HG03135 (cell line): ENCODE measurements at regions not wholly inside any gene's neighbourhood (a gene's known extent, or its start where the extent isn't known, plus 50 kb on each side); places are given as distances from the start of the nearest gene placed in this dataset.
"Not testable (repeated sequence)": the region's sequence is repeated elsewhere in the genome, so short reads cannot be mapped to it uniquely, and the experiment has no call there.

Experiments
- ATAC-seq: cut with Tn5 transposase; IDR thresholded peaks from one replicate; pipeline ENCODE4 v1.9.1; 2021; ENCODE audit warnings: mild to moderate bottlenecking, moderate library complexity; ENCODE audit not compliant: unreplicated experiment

DNA sequence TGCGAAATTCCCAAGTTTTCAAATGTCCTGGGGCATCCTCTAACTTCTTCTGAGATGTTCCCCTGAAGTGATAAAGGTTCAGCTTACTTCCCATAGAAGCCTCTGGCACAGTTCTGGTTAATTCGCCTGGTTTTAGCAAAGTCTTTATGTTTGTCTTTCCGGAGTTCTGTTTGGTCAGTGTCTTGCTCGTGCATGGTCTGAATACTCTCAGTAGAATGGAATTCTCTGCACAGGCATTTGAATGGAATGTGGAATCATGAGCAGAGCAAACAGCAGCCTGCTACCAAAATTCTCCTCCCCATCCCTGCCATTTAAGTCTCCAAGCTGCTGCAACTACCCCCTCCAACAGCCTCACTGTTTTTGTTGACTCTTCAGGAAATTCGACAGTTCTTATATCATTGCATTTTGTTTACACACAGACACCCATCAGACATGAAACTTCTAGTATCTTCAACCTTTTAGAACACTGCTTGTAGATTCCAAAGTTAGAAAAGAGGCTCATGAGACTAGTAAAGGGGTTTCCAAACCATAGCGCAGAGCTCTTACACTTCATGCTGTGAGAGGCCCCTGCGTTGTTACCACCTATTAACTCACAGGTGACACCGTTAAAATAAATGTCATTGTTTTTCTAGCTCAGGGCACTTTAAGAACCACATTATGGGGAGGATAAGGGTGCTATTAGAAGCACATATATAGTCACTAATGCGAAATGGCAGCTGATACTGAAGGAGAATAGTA is 129.7 kb downstream of the PLCE1 start:
- ATAC-seq, result no peak

DNA sequence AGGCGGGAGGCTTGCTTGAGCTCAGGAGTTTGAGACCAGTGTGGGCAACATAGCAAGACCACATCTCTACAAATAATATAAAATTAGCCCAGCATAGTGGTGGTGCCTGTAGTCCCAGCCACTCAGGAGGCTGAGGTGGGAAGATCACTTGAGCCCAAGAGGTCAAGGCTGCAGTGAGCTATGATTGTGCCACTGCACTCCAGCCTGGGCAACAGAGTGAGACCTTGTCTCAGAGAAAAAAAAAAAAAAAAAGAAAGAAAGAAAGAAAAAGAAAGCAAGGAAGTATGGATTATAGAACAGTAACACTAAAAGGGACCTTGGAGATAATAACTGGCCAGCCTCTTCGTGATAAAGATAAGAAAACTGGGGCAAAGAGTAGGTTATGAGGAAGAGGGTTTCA is 130.4 kb downstream of the PLCE1 start:
- ATAC-seq, result not testable (repeated sequence)

DNA sequence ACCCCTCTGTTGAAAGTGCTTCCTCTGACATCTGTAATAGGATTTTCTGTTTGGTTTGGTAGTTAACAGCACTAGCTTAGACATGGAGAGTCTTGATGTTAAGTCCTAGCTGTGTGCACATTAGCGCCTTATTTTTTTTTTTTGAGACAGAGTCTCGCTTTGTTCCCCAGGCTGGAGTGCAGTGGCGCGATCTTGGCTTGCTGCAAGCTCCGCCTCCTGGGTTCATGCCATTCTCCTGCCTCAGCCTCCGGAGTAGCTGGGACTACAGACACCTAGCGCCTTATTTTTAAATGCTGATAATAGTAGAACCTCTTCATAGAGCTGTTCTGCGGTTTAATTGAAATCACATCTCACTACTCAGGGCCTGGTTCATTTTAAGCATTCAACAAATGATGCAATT is 131.5 kb downstream of the PLCE1 start:
- ATAC-seq, result not testable (repeated sequence)

DNA sequence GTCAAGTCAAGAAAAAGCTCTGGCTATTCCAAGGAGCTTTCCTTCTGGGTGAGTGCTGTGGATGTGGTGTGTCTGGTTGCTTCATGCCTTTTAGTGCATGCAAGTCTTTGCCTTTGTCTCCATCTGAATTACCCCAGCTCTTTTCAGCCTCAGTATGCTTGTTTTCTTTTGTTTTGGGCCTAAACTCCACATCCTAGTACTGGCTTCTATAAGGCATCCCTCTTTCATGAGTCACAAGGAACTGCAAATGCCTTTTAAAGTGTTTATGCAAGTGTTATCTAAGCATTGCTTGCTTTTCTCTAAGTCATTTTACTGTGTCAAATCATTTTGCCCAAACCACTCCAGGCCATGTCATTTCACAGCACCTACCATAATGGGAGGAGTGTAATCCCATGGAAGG is 132.1 kb downstream of the PLCE1 start:
- ATAC-seq, result no peak

DNA sequence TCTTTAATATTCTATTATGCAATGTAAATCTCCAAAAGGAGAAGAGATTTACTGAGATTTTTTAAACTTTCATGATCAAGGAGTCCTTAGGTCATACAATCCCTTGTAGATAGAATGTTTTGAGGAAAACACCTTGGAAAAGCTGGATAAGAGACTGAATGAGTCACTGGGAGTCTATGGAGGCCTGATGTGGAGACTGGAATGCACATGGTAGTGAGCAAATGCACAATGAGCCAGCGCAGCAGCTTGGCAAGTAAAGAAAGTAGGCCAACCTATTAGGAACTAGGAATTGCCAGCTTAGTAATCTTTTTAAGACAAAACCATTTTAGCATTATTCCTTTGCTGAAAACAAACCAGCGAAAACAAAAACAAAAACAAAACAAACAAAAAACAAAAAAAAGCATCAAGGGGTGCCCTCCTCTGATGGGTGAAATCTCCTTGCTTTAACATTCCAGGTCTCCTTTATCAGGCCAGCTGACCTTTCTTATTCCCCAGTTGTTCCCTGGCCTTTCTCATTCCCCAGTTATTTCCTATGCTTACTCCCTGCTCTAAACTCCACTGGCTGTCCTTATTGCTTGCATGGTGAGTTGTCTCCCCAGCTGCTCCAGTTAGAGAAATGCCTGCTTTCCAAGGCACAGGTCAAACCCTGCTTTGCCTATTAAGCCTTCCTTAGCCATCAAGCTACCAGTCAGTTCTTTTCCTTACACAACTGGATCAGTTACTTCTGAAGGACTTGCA is 135.8 kb downstream of the PLCE1 start:
- no peak for ATAC-seq

DNA sequence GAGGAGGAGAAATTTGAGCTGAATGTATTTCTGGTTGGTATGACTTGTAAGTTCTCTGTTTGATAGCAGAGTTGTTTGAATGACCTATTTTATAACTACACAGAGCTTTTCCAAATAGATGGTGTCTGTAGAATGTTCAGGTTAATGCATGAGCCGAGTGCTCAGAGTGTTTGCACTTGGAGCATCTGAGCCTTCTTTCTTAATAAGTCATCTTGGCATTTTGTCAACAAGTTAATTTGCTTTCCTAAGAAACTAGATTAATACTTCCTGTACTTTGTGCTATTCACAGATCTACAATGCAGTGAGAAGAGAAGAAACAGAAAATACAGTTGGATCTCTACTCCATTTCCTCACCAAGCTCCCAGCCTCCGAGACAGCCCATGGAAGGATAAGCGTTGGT is 138.2 kb downstream of the PLCE1 start:
- no peak for ATAC-seq

DNA sequence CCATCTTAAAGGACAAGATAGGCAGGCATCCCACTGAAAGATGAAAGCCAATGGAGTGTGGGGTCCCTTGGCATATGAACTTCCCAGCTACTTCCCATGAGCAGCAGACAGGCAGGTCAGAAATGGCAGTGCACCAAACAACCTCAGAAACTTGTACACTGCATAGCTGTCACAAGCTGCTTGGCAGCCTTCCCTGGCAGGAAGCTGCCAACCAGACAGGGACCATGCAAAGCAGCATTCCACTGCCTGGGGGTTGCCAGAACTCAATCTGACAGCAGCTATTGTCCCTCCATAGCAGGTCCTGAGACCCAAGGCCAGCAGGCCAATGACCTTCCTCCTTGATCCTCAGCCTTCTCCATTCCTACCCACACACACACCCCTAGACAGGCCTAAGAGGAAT is 139.5 kb downstream of the PLCE1 start:
- ATAC-seq, result no peak

DNA sequence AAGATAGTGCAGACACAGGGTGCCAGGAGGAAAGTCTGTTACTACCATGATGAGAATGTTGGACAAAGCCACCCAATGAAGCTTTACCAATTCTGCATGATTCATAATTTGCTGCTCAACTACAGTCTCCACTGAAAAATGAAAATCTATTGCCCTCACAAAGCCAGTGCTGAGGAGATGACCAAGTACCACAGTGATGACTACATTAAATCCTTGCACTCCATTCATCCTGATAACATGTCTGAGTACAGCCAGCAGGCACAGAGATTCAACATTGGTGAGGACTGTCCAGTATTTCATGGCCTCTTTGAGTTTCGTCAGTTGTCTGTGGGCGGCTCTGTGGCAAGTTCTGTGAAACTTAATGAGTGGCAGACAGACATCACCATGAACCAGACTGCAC is 144.0 kb downstream of the PLCE1 start:
- ATAC-seq, result no peak

DNA sequence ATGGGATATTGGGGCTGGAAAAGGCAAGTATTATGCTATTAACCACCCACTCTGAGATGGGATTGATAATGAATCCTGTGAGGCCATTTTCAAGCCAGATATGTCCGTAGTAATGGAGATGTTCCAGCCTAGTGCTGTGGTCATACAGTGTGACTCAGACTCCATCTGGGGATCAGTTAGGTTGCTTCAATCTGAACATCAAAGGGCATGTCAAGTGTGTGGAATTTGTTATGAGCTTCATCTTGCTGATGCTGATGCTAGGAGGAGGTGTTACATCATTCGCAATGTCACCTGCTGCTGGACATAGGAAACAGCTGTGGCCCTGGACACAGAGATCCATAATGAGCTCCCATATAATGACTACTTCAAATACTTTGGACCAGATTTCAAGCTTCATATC is 144.7 kb downstream of the PLCE1 start:
- ATAC-seq, result no peak

DNA sequence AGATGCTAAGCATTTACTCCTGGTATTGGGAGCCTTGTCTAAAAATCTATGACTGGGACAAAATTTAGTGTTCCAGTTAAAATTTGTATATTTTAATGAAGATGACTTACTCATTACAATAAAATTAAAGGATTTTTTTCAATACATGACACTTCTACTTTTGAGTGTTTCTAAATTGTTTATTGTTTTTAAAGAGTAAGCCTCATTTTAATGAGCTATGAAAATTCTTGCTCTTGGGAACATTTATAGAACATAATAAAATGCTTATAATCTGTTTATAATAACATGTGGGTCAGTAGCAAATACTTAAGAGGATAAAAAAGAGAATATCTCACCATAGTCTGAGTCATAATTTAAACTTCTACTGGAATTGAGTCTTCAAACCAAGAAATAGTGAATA is 149.5 kb downstream of the PLCE1 start:
- no peak for ATAC-seq

DNA sequence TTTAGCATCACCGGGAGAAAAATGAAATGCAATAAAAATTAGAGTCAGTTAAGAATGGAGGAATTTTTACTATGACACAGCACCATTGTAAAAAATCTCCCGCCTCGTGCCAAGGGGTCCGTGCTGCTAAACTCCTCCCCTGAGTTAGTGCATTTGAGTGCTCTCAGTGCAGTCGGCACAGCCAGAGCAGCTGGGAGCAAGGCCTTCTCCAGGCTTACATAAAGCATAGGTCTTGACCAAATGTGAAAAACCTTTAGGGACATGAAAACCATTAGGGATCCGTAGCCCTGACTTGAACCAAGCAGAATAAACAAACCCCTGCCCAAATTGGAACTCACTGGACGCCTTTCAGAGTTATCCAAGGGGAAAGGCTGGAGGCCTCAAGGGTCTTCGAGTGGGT is 152.6 kb downstream of the PLCE1 start:
- ATAC-seq, result no peak

DNA sequence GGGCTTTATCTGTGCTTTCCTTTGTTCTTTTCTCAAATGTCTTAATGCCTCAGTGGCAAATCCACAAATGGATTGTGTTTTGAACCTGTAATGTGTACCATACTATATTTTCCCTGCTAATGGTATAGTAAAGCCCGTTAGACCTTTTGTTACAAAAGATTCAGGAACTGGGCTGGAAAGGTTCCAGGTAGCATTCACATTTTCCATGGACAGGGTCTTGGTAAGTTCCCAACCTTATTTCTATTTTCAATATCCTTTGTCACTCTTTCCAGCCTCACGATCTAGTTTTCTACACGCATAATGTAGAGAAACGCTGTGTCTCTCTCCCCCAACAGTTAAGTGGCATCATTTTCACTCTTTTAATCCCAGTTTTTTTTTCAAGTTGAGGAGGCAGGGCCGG is 153.0 kb downstream of the PLCE1 start:
- ATAC-seq, result no peak

DNA sequence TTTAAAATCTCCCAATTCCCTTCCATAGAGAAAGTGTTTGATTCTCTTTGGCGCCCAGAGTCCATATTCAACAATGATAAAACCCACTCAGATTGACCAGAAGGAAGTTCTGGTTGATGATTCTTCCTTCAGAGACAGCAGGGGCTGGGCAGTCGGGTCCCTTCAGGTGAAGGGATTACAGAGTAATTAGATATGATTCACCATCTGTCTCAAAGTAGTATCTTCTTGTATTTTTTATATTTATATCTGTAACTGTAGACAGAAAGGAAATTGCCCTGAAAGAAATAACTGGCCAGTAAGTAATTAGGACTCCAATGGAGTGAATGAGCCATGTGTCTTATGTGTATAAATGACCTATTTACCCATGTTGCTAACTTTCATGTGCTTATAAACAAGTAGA is 156.0 kb downstream of the PLCE1 start:
- ATAC-seq, result no peak

DNA sequence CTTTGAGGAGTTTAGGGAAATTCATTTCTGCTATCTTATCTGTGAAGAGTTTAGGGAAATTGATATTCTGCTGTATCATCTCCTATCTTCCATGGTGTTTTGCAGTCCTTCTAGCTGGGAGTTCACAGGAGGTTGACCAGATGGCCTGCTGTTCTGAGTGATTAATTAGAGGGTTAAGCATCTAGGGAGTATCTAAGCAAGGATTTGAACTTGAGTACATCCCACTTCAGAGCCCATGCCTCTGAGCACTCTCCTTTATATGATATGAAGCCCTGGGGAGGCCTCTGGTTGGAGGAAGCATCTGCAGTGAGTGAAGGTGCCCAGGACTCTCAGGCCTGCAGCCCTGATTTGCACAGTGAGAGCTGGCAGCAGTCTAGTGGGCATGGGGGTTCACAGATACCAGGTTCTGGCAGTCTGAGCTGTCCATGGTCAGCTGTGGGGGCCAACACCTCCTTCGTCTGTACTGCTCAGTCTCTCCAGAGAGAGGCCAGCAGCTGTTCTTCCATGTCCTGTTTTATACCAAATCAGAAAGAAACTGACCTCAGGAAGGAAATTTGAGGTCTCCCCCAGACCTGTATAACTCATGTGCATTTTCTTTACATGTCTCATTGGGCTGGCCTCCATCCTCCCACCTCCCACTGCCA is 156.9 kb downstream of the PLCE1 start:
- ATAC-seq, result no peak

DNA sequence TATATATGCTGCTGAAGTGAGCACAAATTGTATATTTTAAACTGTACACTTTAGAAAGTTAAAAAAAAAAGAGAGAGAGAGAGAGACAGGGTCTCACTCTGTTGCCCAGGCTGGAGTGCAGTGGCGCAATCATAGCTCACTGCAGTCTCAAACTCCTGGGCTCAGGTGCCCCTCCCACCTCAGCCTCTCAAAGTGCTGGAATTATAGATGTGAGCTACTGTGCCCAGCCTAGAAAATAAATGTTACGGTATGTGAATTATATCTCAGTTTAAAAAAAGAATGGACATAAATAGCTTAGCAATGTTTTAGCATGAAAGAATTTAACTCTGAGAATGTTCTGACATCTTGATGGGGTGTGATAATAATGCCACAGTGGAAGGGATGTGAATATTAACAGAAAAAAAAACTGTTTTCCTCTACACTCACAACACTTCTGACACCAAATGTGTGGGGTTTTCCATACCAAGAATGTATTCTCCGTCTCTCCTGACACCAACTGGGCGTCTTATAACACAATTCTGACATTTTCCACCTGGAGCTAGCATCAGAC is 162.1 kb downstream of the PLCE1 start:
- ATAC-seq, result no peak

DNA sequence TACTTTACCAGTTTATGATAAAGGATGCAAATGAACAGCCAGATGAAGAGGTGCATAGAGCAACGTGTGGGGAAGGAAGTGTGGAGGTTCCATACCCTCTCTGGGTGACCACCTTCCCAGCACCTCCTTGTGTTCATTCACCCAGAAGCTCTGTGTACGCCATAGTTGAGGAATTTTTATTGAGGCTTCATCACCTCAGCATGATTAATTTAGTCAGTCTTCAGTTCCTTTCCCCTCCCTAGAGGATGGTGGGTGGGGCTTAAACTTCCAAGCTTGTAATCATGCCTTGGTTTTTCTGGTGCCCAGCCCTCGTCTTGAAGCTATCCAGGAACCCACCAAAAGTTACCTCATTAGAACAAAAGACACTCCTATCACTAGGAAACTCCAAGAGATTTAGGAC is 162.7 kb downstream of the PLCE1 start:
- ATAC-seq, result no peak

DNA sequence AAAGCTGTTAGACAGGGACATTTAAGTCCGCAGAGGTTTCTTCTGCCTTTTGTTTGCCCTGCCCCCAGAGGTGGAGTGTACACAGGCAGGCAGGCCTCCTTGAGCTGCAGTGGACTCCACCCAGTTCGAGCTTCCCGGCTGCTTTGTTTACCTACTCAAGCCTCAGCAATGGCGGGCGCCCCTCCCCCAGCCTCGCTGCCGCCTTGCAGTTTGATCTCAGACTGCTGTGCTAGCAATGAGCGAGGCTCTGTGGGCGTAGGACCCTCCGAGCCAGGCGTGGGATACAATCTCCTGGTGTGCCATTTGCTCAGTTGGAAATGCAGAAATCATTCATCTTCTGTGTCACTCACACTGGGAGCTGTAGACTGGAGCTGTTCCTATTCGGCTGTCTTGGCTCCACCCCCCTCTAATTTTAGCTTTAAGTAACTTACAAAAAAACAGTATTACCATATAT is 171.5 kb downstream of the PLCE1 start:
- ATAC-seq, result not testable (repeated sequence)

DNA sequence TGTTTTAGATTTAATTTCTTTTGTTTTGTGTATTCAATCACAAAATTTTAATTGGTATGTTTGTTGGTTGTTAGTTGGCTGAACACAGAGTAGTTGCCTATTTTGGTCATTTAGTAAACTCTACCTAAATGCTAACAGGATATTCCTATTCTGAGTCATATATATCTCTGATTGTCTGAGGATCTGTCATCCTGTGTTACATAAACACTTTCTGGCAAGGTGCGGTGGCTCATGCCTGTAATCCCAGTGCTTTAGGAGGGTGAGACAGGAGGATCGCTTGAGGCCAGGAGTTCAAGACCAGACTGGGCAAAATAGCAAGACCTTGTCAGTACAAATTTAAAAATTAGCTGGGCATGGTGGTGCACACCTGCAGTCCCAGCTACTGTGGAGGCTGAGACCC is 178.6 kb downstream of the PLCE1 start:
- no peak for ATAC-seq

DNA sequence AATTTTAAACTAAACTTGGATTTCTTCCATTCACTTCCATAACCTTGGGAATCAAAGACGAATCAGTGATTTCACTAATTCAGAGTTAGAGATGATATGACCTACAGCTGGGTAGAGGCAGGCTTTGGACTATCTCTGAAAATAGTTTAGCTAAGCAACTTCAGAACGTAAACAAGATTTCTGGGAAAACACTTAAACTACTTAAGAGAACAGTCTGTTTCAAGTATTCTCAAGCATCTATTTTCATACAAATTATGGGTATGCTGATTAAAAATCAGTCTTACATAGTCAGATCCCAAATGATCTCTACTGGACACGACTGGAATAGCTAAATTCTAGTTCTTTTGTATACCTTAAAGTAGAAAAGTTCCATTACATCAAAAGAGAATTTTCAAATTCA is 179.9 kb downstream of the PLCE1 start:
- no peak for ATAC-seq

DNA sequence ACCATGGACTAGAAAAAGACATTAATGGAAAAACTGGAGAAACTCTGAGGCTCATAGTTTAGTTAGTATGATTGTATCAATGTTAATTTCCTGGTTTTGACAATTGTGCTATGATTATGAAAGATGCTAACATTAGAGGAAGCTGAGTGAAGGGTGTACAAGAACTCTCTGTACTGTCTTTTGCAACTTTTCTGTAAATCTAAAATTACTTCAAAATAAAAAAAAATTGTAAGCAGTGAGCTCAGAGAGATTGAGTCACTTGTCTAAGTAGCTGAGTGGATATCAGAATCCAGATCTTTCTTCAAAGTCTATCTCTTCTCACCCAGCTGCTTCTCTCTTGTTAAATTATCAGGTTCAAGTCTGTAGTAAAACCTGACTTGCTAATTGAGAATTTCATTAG is 181.1 kb downstream of the PLCE1 start:
- ATAC-seq, result no peak

DNA sequence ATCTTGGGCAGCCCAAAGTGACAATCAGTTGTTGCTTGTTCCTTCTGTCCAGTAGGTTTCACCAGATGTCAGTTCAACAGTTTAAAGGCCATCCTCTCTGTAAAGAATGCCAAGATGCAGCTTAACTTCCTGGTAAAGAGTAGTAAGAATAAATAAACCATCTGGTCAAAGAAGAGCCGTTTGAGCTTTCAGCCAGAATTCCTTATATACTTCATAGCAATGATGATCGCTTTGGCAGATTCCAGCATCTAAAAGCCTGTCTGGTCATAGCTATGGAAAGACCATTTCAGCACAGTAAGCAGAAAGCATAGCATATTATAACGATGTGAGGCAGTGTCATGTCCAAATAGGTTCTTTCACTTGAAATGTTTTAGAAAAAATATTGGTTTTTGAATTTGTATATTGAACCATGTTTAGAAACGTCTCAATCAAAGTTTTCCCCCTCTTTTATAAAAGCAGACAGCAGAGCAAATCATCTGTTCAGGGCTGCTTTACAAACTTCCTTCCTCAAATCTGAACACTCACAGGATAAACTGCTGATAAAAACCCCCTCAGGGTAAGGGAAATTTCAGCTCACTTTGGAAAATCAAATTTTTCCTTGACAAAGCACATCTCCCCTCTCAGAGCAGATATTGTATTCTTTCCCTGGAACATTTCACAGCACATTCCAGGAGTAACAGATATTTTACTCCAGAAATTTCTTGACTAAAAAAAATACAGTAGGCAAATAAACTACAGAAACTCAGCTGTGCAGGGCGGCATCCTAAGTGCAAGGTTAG is 184.1 kb downstream of the NOC3L start:
- ATAC-seq, result no peak
